ENCODE measurements at regions not wholly inside any gene's neighbourhood (a gene's known extent, or its start where the extent isn't known, plus 50 kb on each side); places are given as distances from the start of the nearest gene placed in this dataset.

- TF ChIP-seq POLR2AphosphoS5 (IDR thresholded peaks at IDR 0.05; ENCODE audit: low read depth, low read length) (no peak), POLR2A (IDR thresholded peaks at IDR 0.05; ENCODE audit: low read depth, low read length) (no peak), TAF1 (IDR thresholded peaks at IDR 0.05; ENCODE audit: borderline replicate concordance, low read depth, low read length) (no peak)
Observed at GRCh38 chr15:93826790-93827189, 404.6 kb upstream of the MCTP2 start.
